GM06990 (cell line): ENCODE measurements at regions not wholly inside any gene's neighbourhood (a gene's known extent, or its start where the extent isn't known, plus 50 kb on each side); places are given as distances from the start of the nearest gene placed in this dataset.
"Not testable (repeated sequence)": the region's sequence is repeated elsewhere in the genome, so short reads cannot be mapped to it uniquely, and the experiment has no call there.

ENCODE experiments used
- DNase-seq: peaks from one replicate; pipeline ENCODE4 v3.0.0-alpha.2; 2011; ENCODE audit not compliant: insufficient read length; ENCODE audit errors: extremely low read depth
- H3K27me3 ChIP-seq: replicated peaks from 2 replicates; pipeline ENCODE4 v1.6.0; 2011; ENCODE audit warnings: low read length; ENCODE audit not compliant: control insufficient read depth, insufficient read depth
- H3K36me3 ChIP-seq: 2 replicates; pipeline ENCODE4 v1.5.1; 2011; ENCODE audit warnings: low read length; ENCODE audit not compliant: control insufficient read depth, insufficient read depth
- H3K4me3 ChIP-seq: replicated peaks from 2 replicates; pipeline ENCODE4 v1.5.1; 2011; ENCODE audit warnings: low read depth, mild to moderate bottlenecking, control low read depth, low read length
- CTCF ChIP-seq: IDR thresholded peaks from 2 replicates; pipeline ENCODE4 v1.5.1; 2011; ENCODE audit warnings: low read length, control low read depth, mild to moderate bottlenecking, inconsistent platforms; ENCODE audit not compliant: insufficient read depth, poor library complexity, severe bottlenecking

DNA sequence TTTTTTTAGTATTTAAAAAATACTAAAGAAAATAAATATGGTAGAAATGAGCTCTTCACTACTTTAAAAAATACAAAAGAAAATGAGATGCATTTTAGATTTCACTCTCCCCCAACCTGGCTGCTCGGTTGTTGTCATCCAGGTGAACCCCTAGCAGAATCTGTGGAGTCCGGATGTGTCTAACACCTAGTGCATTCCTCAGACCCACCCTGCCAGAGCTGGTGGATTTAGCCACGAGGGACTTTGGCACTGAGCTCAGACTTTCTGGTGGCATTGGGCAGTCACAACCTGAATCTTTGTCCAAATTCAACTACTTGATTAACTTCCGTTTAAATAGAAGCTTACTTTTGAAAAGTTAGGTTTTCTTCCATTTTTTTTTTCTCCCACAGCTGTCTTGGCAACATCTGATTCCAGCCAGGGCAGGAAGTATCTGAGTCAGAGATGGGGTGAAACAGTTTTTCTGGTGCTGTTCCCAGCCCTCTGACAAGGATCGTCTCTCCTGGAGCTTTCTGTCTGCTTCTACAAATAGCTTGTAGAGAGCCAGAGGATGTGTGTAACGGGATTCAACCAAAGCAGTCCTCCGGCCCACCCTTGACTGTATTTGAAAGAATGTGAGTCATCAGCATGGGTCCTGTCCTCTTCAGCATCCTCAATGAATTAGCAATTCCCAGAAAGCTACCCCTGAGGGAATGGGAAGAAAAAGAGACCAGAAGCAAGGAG is 301.8 kb upstream of the MCTP2 start:
- TF ChIP-seq CTCF, result no peak
- Histone ChIP-seq H3K4me3 (no peak overlapping the region), H3K27me3 (no peaks in the 10 kb centered on the region; the same call in 1 of the 2 replicates), H3K36me3 (no peaks in the 10 kb centered on the region)
- DNase-seq, result no peak

DNA sequence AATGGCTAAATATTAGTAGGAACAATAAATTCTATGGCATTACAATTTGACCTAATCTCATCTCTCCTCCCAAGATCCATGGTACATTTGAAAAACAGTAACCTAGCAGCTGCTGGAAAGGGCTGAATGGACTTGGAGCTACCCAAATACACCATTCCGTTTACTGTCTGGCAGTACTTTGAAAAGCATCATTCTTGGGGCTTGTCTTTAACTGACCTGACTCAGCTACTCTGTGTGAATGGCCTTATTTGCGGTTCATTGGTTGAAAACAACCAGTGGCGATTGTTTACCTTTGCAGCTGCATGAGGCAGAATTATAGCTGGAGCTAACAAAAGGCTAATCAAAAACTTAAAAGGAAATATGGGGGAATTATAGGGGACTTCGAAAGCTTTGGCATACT is 311.2 kb upstream of the MCTP2 start:
- no peaks in the 10 kb centered on the region for H3K36me3 ChIP-seq
- DNase-seq, result no peak
- H3K4me3 ChIP-seq, result no peak overlapping the region
- H3K27me3 ChIP-seq, result no peaks in the 10 kb centered on the region
- TF ChIP-seq CTCF, result no peak

GRCh38 chr15:93918801-93919200 is 312.6 kb upstream of the MCTP2 start:
- H3K36me3 ChIP-seq, H3K4me3 ChIP-seq, DNase-seq, H3K27me3 ChIP-seq: not testable (repeated sequence)

DNA sequence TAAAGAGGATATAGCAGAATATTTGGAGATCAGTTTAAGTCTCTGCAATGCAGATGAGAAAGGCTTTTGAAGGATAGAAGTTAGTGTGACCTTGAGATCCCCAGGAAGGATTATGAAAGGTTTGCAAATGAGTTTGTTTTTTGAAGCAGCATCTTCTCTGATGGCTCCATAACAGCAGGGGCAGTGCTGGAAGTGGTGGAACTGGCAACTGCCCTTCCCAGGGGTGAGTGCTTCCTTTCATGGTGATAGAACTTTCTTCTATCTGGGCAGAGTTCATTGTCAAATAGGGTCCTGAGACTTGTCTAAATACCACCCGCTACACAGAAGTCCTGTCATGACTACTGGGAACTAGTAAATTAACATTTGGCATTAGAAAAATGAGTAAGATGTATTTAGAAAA is 314.2 kb upstream of the MCTP2 start:
- no peak for TF ChIP-seq CTCF
- Histone ChIP-seq H3K36me3 (no peaks in the 10 kb centered on the region), H3K4me3 (no peak overlapping the region), H3K27me3 (no peaks in the 10 kb centered on the region)
- no peak for DNase-seq

DNA sequence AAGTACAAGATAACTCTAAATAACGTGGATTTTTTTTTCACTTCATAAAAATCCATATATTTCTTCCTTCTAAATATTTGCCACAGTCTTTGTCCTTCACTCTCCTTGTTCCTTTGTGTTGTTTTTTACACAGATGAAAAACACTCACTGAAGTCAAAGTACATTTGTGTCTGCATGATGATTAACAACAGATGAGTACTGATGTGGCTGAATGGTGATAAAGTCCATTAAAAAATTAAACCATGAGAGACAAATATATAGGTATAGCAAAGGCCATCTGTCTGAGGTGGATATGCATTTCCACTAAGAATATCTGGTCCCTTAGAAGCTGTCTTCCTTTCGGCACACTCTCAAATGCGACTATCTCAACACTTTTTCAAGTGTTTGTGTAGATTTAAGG is 317.5 kb upstream of the MCTP2 start:
- no peak for TF ChIP-seq CTCF
- H3K4me3 ChIP-seq, result no peak overlapping the region
- DNase-seq, result no peak

DNA sequence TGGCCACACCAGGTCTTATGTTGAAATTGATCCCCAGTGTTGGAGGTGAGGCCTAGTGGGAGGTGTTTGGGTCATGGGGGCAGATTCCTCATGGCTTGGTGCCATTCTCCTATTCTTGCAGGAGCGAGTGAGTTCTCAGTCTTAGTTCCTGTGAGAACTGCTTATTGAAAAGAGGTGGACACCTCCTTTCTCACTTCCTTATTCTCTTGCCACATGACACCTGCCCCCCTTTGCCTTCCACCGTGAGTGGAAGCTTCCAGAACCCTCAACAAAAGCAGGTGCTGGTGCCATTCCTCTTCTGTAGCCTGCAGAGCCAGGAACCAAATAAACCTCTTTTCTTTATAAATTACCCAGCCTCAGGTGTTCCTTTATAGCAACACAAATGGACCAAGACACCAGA is 318.1 kb upstream of the MCTP2 start:
- no peak for TF ChIP-seq CTCF
- no peak for DNase-seq
- Histone ChIP-seq H3K27me3 (no peaks in the 10 kb centered on the region), H3K36me3 (no peaks in the 10 kb centered on the region), H3K4me3 (no peak overlapping the region)

More for the DNA sequence above, 317.5 kb upstream of the MCTP2 start:
- Histone ChIP-seq H3K27me3 (no peaks in the 10 kb centered on the region), H3K36me3 (no peaks in the 10 kb centered on the region)
